ENCODE measurements at regions not wholly inside any gene's neighbourhood (a gene's known extent, or its start where the extent isn't known, plus 50 kb on each side); places are given as distances from the start of the nearest gene placed in this dataset.

- no peak for TF ChIP-seq CTCF (IDR thresholded peaks at IDR 0.05; ENCODE audit: extremely low read depth, missing control alignments)
- DNase-seq (ENCODE audit: low spot score), result no peak
Observed at GRCh38 chr3:144457758-144458157, 486.1 kb downstream of the DIPK2A start.

- no peak for DNase-seq (ENCODE audit: low spot score)
- no peak for TF ChIP-seq CTCF (IDR thresholded peaks at IDR 0.05; ENCODE audit: extremely low read depth, missing control alignments)
Observed at GRCh38 chr3:144458283-144458682, 486.7 kb downstream of the DIPK2A start.

GRCh38 chr3:144462337-144462736, 490.7 kb downstream of the DIPK2A start:
- no peak for DNase-seq (ENCODE audit: low spot score)
- TF ChIP-seq CTCF (IDR thresholded peaks at IDR 0.05; ENCODE audit: extremely low read depth, missing control alignments), result no peak

- no peak for DNase-seq (ENCODE audit: low spot score)
- TF ChIP-seq CTCF (IDR thresholded peaks at IDR 0.05; ENCODE audit: extremely low read depth, missing control alignments), result no peak
Observed at GRCh38 chr3:144463911-144464310, 492.3 kb downstream of the DIPK2A start.

- DNase-seq (ENCODE audit: low spot score), result no peak
- TF ChIP-seq CTCF (IDR thresholded peaks at IDR 0.05; ENCODE audit: extremely low read depth, missing control alignments), result no peak
Observed at GRCh38 chr3:144466114-144466513, 494.5 kb downstream of the DIPK2A start.

- no peak for TF ChIP-seq CTCF (IDR thresholded peaks at IDR 0.05; ENCODE audit: extremely low read depth, missing control alignments)
- DNase-seq (ENCODE audit: low spot score), result no peak
Observed at GRCh38 chr3:144466540-144466939, 494.9 kb downstream of the DIPK2A start.

GRCh38 chr3:144470666-144471065, 499.0 kb downstream of the DIPK2A start:
- DNase-seq (ENCODE audit: low spot score), result no peak

More at GRCh38 chr3:144470666-144471065, 499.0 kb downstream of the DIPK2A start:
- no peak for TF ChIP-seq CTCF (IDR thresholded peaks at IDR 0.05; ENCODE audit: extremely low read depth, missing control alignments)
